ENCODE measurements at regions not wholly inside any gene's neighbourhood (a gene's known extent, or its start where the extent isn't known, plus 50 kb on each side); places are given as distances from the start of the nearest gene placed in this dataset.

- TF ChIP-seq, protein P1, sequence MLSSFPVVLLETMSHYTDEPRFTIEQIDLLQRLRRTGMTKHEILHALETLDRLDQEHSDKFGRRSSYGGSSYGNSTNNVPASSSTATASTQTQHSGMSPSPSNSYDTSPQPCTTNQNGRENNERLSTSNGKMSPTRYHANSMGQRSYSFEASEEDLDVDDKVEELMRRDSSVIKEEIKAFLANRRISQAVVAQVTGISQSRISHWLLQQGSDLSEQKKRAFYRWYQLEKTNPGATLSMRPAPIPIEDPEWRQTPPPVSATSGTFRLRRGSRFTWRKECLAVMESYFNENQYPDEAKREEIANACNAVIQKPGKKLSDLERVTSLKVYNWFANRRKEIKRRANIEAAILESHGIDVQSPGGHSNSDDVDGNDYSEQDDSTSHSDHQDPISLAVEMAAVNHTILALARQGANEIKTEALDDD (IDR thresholded peaks at IDR 0.05) = no peak
Observed at GRCh38 chr13:40444241-40444640, 222.2 kb downstream of the FOXO1 start (continued).

GRCh38 chr13:40445557-40445990 lies 220.9 kb downstream of the FOXO1 start:
- H3K9me1 ChIP-seq (ENCODE audit: control insufficient read depth, insufficient read depth, low read length) = no peaks in the 10 kb centered on the region
- FAIRE-seq (no peak), ATAC-seq (no peak), DNase-seq (ENCODE audit: extremely low read depth in 1 of 4, low spot score in 3 of 4) (no peak)
- H3K27ac ChIP-seq (ENCODE audit: extremely low read depth, low read depth, low read length) = no peak overlapping the region
- no peaks in the 10 kb centered on the region for H3K79me2 ChIP-seq (ENCODE audit: control insufficient read depth, insufficient read depth, low read length)
- H3K4me1 ChIP-seq (replicated peaks in 1 of 2; ENCODE audit: control insufficient read depth in 2 of 2, insufficient read depth in 2 of 2, low read length in 2 of 2) = no peaks in the 10 kb centered on the region
- H3K27me3 ChIP-seq (ENCODE audit: control insufficient read depth in 2 of 2, insufficient read depth in 2 of 2, low read length in 2 of 2) = no peaks in the 10 kb centered on the region; a peak in 1 of 5 replicates
- H3K9me3 ChIP-seq (replicated peaks; ENCODE audit: control insufficient read depth, insufficient read depth, low read depth, low read length) = no peaks in the 10 kb centered on the region
- POLR2A ChIA-PET = no interaction called here
- BruUV-seq (replicated peaks) = no TSS peak
- H4K20me1 ChIP-seq (replicated peaks; ENCODE audit: control insufficient read depth, insufficient read depth, low read length) = no peaks in the 10 kb centered on the region
- WGBS (ENCODE audit: insufficient coverage, low coverage, missing lambda C conversion rate) = 2% methylated on average over 11 of the region's 11 CpGs
- H3K4me2 ChIP-seq (ENCODE audit: insufficient read depth, low read length) = no peak overlapping the region
- intact Hi-C loops (cut with micrococcal nuclease) (no loop called here), in situ Hi-C loops (cut with MboI) (no loop called here)
- H3K36me3 ChIP-seq (ENCODE audit: control insufficient read depth, insufficient read depth, low read length) = no peaks in the 10 kb centered on the region
- H3K4me3 ChIP-seq = no peak overlapping the region
- TF ChIP-seq ZNF143 (CRISPR knock-in tag; IDR thresholded peaks at IDR 0.05) (no peak), ZNF639 (CRISPR knock-in tag; conservative IDR thresholded peaks at IDR 0.05 in 1 of 2, IDR thresholded peaks at IDR 0.05 in 1 of 2) (no peak), PYGO2 (tag; IDR thresholded peaks at IDR 0.05) (no peak), CBFA2T3 (IDR thresholded peaks at IDR 0.05) (no peak), ZBED1 (IDR thresholded peaks at IDR 0.05) (no peak), MBD2 (IDR thresholded peaks at IDR 0.05; ENCODE audit: borderline replicate concordance, low read depth) (no peak), GTF2F1 (IDR thresholded peaks at IDR 0.05; ENCODE audit: low read depth, low read length) (no peak), ZNF696 (CRISPR knock-in tag; conservative IDR thresholded peaks at IDR 0.05) (no peak), ZNF3 (CRISPR knock-in tag; IDR thresholded peaks at IDR 0.05) (no peak), PHB2 (IDR thresholded peaks at IDR 0.05; ENCODE audit: low read depth) (no peak), KLF1 (tag; IDR thresholded peaks at IDR 0.05) (no peak), ZNF561 (CRISPR knock-in tag; conservative IDR thresholded peaks at IDR 0.05) (no peak), SMC3 (conservative IDR thresholded peaks at IDR 0.05; ENCODE audit: insufficient read depth, low read depth, low read length) (no peak), POLR3G (IDR thresholded peaks at IDR 0.05; ENCODE audit: extremely low read depth, insufficient read length, insufficient replicate concordance) (no peak), SIN3B (IDR thresholded peaks at IDR 0.05; ENCODE audit: low read depth) (no peak)
- TF ChIP-seq, protein P1 (IDR thresholded peaks at IDR 0.05) = no peak
- TF ChIP-seq, protein P2, sequence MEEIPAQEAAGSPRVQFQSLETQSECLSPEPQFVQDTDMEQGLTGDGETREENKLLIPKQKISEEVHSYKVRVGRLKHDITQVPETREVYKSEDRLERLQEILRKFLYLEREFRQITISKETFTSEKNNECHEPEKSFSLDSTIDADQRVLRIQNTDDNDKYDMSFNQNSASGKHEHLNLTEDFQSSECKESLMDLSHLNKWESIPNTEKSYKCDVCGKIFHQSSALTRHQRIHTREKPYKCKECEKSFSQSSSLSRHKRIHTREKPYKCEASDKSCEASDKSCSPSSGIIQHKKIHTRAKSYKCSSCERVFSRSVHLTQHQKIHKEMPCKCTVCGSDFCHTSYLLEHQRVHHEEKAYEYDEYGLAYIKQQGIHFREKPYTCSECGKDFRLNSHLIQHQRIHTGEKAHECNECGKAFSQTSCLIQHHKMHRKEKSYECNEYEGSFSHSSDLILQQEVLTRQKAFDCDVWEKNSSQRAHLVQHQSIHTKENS (CRISPR knock-in tag; IDR thresholded peaks at IDR 0.05) = no peak
- CTCF ChIA-PET (ENCODE audit: low intra/inter-chr PET ratio) = no interaction called here
- no peak overlapping the region for H2AFZ ChIP-seq (ENCODE audit: low read depth, low read length)
- H3K9ac ChIP-seq (ENCODE audit: insufficient read depth in 1 of 2, low read depth in 2 of 2, low read length in 2 of 2) = no peak overlapping the region
